Esophagus squamous epithelium (tissue), 4 donors: ENCODE measurements at regions not wholly inside any gene's neighbourhood (a gene's known extent, or its start where the extent isn't known, plus 50 kb on each side); places are given as distances from the start of the nearest gene placed in this dataset.

Experiments
- POLR2A ChIP-seq, 4 donors: fragments of 450-650 bp; IDR thresholded peaks; one replicate each; pipeline ENCODE4 v1.6.1; 2017; ENCODE audit warnings: antibody characterized with exemption in 4 of 4, mild to moderate bottlenecking in 4 of 4, moderate library complexity in 3 of 4
- TF ChIP-seq, protein P1 (sequence below), 6 experiments: fragments of 450-650 bp in 4 of 6; fragments of 200-600 bp in 2 of 6; sonication (generic) in 2 of 6; IDR thresholded peaks; one replicate each; pipeline ENCODE4 v1.5.1; 2016 to 2019; ENCODE audit warnings: antibody characterized with exemption in 6 of 6, mild to moderate bottlenecking in 4 of 6, moderate library complexity in 4 of 6

DNA sequence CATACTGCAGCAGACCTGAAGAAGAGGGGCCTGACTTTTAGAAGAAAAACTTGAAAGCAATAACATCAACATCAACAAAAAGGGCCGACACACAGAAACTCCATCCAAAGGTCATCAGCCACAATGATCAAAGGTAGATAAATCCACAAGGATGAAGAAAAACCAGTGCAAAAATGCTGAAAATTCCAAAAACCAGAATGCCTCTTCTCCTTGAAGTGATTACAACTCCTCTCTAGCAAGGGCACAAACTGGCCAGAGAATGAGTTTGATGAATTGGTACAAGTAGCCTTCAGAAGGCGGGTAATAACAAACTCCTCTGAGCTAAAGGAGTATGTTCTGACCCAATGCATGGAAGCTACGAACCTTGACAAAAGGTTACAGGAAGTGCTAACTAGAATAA lies 186.2 kb upstream of the RAI14 start:
- TF ChIP-seq, protein P1, sequence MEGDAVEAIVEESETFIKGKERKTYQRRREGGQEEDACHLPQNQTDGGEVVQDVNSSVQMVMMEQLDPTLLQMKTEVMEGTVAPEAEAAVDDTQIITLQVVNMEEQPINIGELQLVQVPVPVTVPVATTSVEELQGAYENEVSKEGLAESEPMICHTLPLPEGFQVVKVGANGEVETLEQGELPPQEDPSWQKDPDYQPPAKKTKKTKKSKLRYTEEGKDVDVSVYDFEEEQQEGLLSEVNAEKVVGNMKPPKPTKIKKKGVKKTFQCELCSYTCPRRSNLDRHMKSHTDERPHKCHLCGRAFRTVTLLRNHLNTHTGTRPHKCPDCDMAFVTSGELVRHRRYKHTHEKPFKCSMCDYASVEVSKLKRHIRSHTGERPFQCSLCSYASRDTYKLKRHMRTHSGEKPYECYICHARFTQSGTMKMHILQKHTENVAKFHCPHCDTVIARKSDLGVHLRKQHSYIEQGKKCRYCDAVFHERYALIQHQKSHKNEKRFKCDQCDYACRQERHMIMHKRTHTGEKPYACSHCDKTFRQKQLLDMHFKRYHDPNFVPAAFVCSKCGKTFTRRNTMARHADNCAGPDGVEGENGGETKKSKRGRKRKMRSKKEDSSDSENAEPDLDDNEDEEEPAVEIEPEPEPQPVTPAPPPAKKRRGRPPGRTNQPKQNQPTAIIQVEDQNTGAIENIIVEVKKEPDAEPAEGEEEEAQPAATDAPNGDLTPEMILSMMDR (IDR thresholded peaks at IDR 0.05), result no peak
- TF ChIP-seq POLR2A (IDR thresholded peaks at IDR 0.05), result no peak
